ENCODE measurements at regions not wholly inside any gene's neighbourhood (a gene's known extent, or its start where the extent isn't known, plus 50 kb on each side); places are given as distances from the start of the nearest gene placed in this dataset.

DNA sequence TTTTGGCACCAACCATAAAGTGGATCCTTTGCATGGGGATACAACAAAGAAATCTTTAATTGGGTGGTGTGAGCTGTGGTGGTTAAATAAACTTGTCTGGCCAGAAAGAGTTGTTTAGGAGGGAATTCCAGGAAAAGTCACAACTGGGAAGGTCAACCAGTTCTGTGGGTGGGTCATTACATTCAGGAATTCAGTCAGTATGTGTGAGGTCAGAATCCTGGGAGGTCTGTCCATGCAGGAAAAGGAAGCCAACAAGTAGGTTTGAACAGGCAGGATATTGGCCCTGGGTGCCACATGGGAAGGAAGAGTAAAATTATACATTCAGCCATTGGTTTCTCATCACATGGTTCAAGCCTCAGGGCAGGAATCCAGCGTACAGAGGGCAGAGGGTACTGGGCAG lies 162.3 kb upstream of the ADAMTS5 start:
- no peak for DNase-seq (ENCODE audit: low spot score)

DNA sequence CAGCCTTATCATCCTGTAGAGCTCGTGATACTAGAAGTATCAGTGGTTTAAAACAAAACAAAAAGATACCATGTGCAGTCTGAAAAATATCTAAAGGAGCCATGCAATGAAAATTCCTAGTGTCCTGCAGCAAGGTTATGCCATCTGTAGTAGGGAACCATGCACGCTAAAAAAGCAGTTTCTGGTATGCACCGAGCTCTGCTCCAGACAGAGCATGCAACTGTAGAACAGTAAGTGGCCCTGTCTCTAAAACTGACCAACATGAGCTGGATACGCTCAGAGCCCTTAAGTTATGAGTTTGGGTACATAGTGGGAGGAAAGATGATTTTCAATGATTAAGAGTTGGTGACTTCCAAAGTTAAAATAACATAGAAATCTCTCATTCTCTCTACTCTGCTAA lies 159.3 kb upstream of the ADAMTS5 start:
- no peak for DNase-seq (ENCODE audit: low spot score)

DNA sequence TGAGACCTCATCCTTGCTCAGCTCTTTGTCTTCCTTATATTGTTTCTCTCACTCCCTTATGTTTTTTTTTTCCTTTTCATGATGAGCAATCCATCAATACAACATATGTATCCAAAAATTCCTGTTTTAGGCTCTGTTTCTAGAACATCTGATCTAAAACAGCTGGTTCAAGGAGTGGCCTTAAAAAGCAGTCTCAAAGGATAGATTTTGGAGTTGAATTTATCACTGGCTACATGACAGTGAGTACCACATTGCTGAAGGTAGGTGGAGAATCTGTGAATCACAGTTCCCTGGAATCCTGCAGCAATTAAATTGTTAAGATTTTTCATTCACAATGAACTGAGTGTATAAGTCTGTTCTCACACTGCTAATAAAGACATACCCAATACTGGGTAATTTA lies 155.8 kb upstream of the ADAMTS5 start:
- no peak for DNase-seq (ENCODE audit: low spot score)

- no peak for DNase-seq (ENCODE audit: low spot score)
Observed at GRCh38 chr21:27114111-27114510, 147.2 kb upstream of the ADAMTS5 start.

- DNase-seq (ENCODE audit: low spot score), result no peak
Observed at GRCh38 chr21:27112186-27112585, 145.3 kb upstream of the ADAMTS5 start.

GRCh38 chr21:27110956-27111355 lies 144.1 kb upstream of the ADAMTS5 start:
- no peak for DNase-seq (ENCODE audit: low spot score)

DNA sequence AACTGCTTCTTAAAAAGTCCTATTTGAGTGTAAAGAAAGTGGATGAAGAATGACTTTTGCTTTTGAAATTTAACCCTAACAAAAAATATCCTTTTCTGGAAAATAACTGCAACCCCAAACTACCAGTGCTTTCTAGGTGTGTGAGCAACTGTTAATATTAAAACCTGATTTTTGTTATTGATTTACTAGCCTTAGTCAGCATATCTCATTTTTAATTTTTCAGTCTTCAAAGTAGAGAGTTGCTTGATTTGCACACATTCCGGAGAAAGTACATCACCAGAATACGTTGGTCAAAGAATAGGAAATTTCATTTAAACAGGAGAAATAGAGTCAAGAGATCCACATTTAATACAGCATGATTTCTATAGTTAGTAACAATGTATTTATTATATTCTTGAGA lies 141.8 kb upstream of the ADAMTS5 start:
- no peak for DNase-seq (ENCODE audit: low spot score)

GRCh38 chr21:27108228-27108627 lies 141.3 kb upstream of the ADAMTS5 start:
- DNase-seq (ENCODE audit: low spot score), result no peak

GRCh38 chr21:27104846-27105431 lies 138.1 kb upstream of the ADAMTS5 start:
- peak; percentile 37 for DNase-seq (ENCODE audit: low spot score)

GRCh38 chr21:27103768-27104167 lies 136.9 kb upstream of the ADAMTS5 start:
- no peak for DNase-seq (ENCODE audit: low spot score)

DNA sequence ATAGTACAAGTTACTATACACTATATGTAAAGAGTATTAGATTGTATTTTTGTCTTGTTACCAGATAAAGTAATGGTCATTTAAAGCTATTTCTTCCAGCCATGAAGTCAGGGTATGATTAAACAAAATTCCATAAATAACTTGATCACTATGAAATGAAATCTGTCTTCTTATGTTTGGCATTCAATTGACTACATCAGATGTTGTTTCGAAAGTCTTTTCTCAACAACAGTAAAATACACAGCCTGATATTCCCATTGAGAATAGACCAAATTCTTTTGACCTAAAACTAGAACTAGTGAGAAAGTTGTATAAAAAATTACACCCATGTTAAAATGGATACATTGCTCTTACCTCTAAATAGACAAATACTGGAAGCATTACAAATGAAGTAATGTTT lies 134.6 kb upstream of the ADAMTS5 start:
- no peak for DNase-seq (ENCODE audit: low spot score)

DNA sequence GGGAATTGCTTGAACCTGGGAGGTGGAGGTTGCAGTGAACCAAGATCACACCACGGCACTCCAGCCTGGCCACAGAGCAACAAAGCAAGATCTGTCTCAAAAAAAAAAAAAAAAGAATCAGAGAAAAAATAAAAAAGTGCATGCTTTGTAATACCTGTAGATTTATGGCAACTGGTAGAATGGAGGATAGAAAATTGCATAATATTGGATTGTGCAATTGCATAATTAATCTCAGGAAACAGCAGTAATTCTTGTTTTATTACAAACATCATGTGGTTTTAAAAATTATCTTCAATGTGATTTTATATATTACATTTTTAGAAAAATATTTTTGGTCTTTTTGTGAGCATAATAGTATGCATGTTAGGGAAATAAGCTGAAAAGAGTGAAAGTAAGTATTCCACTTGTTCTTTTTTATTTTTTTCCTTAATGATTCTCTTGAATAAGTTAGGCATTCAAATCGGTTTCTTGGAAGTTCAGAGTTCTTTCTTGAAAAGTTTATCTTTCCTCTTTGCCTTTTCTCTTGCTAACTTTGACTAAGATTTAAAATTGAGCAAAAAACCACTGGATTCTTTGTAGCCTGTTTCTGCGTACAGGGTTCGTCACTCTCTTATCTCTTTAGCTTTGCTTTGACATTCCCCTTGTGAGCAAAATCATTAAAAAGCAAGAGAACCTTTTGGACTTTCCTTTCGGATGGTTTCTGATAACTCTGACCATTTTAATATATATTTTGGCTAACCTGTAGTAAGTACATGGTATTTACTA lies 127.5 kb upstream of the ADAMTS5 start:
- DNase-seq (ENCODE audit: low spot score), result peak; percentile 11

DNA sequence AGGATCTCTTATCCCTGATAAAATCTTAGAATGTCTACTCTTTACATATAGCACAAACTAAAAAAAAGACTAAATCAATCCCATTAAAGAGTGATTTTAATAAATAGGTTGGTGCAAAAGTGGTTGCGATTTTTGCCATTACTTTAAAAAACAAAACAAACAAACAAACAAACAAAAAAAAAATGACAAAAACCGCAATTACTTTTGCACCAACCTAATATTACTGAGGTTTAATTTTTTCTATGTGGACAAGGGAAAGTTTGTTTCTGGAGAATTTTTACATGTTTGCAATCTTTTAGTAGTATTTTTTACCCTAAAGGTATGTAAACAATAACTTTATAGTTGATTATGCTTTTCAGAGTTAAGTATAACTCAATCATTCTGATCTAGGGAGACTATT lies 119.7 kb upstream of the ADAMTS5 start:
- DNase-seq (ENCODE audit: low spot score), result no peak

DNA sequence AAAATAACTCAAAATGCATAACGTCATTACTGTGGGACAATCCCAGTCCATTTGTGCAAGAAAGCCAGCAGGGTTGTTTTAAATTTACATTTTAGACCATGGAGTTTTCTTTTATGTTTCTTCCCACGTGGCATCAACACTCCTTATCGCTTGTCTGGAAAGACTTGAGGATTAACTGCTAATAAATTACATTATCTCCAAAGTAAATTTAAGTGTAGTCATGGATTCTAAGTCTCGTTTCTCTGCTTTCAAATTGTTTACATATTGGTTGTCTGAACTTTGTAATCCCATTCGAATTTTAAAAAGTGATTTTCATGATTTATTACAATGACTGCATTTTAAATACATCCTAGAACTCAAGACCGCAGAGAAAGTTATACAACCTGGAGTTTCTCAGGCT lies 119.3 kb upstream of the ADAMTS5 start:
- DNase-seq (ENCODE audit: low spot score), result no peak

GRCh38 chr21:27085387-27085786 lies 118.5 kb upstream of the ADAMTS5 start:
- DNase-seq (ENCODE audit: low spot score), result no peak

DNA sequence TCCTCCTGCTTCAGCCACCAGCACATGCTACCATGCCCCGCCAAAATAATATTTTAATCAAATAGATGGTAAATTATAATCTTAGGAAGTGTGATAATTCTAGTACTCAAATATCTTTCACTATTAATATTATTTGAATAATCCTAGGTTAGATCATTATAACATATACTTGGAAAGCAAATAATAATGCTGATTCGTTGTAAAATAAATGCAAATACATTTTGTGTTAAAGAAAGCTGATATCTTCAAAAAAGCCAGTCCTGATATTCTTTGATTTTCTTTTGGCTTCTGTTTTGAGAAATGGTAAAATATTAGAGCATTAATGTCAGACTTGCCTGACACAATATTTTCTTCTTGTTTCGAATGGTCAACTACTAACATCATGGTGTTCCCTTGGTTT lies 116.3 kb upstream of the ADAMTS5 start:
- no peak for DNase-seq (ENCODE audit: low spot score)

- no peak for DNase-seq (ENCODE audit: low spot score)
Observed at GRCh38 chr21:27082431-27083010, 115.6 kb upstream of the ADAMTS5 start.

DNA sequence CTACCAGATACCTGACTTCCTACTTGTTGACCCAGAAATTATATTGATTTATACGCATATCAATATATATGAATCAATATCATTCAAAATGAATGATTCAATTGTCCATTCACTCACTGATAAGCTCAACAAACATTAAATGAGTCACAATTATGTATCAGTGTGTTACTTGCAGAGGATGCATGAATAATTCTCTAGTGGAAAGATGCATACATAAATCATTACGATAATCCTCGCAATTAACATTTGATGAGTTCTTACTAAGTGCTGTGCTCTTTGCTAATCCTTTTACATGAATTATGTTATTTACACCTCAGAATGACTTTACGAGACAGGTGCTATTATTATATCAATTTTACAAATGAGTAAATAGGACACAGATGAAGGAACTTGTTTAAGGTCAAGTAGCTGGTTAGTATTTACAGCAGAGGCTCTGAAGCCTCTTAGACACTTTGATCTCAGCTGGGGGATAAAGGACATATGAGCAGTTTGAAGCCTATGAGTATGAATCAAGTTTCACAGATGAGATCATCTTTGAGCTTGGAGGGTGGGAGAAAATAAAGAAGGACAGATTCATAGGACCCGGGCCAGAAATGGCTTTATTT lies 112.8 kb upstream of the ADAMTS5 start:
- no peak for DNase-seq (ENCODE audit: low spot score)

DNA sequence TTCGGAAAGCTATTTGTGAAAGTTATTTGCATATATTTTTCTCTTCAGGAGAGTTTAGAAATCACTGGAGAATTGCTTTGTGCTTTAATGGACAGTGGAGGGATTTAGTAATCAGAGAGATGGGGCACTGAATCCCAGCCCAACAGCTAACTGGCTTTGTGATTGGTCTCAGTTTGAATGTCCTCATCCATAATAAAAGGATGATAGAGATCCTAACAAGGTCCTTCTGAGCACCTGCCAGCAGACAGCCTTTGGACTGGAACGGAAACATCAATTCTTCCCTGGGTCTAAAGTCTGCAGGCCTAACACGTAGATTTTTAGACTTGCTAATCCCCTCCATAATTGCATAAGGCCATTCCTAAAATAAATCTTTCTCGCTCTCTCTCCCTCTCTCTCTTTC lies 112.0 kb upstream of the ADAMTS5 start:
- DNase-seq (ENCODE audit: low spot score), result no peak

- no peak for DNase-seq (ENCODE audit: low spot score)
Observed at GRCh38 chr21:27077501-27077900, 110.6 kb upstream of the ADAMTS5 start.

DNA sequence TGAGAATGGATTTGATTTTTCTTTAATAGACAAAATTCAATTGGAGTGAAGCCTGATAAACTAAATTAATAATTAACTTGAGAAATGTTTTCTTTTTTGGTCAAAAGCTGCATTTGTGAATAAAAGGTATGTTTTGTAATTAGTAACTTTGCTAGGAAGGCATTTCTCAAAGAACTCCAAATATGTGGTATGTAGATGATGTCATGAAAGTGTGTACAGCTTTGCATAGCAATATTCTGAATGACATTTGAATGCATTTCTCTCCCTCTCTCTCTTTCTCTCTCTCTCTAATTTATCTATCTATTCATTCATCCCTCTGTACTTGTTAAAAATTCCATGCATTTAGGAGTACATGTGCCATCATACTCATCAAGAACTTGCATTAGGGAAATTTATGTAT lies 109.1 kb upstream of the ADAMTS5 start:
- DNase-seq (ENCODE audit: low spot score), result peak; percentile 3

- DNase-seq (ENCODE audit: low spot score), result no peak
Observed at GRCh38 chr21:27070861-27071670, 104.2 kb upstream of the ADAMTS5 start.
